Endothelial cell of umbilical vein (primary cell): ENCODE measurements at regions not wholly inside any gene's neighbourhood (a gene's known extent, or its start where the extent isn't known, plus 50 kb on each side); places are given as distances from the start of the nearest gene placed in this dataset.

Experiments used
- BruUV-seq: library from RNA; stranded (reverse); fragments of 400-500 nt; replicated peaks from 2 replicates; lab custom pipeline; 2021; lab: Mats Ljungman, UMichigan
- CTCF ChIA-PET: fragments of 300-600, 350-600 bp; sonication (Branson Sonifier 250); formaldehyde crosslinking; loops from one replicate; lab custom pipeline; 2021; ENCODE audit warnings: antibody characterized with exemption, inconsistent platforms; lab: Charles Lee
- POLR2A ChIA-PET: fragments of 300-600, 350-600 bp; sonication (Branson Sonifier 250); formaldehyde crosslinking; loops from one replicate; lab custom pipeline; 2021; ENCODE audit warnings: antibody characterized with exemption, inconsistent platforms; lab: Charles Lee
- DNase-seq: peaks from one replicate; pipeline ENCODE4 v3.0.0-alpha.2; 2011; ENCODE audit warnings: low read depth, low spot score
- FAIRE-seq: peaks from 2 replicates; lab custom pipeline; 2011; peaks lifted over from hg19 to GRCh38; lab: Jason Lieb, UNC
- H2AFZ ChIP-seq: 2 replicates; pipeline ENCODE4 v1.6.0; 2012; ENCODE audit warnings: low read depth, low read length, control low read depth, inconsistent platforms
- H3K27ac ChIP-seq: 2 replicates; pipeline ENCODE4 v1.5.1; 2011; ENCODE audit warnings: low read depth, mild to moderate bottlenecking, control low read depth, low read length, moderate library complexity; ENCODE audit not compliant: insufficient read depth
- H3K27me3 ChIP-seq, 2 experiments: 2 replicates each; pipeline versions ENCODE4 v1.6.0 to v1.6.1; 2011; ENCODE audit warnings: low read length in 2 of 2, mixed read lengths in 1 of 2; ENCODE audit not compliant: control insufficient read depth in 2 of 2, insufficient read depth in 2 of 2
- H3K36me3 ChIP-seq, 2 experiments: 2 replicates in 1 of 2; 3 replicates in 1 of 2; pipeline ENCODE4 v1.5.1; 2011; ENCODE audit warnings: low read length in 2 of 2, mild to moderate bottlenecking in 1 of 2, moderate library complexity in 1 of 2; ENCODE audit not compliant: control insufficient read depth in 2 of 2, insufficient read depth in 2 of 2; ENCODE audit errors: extremely low read depth in 1 of 2
- H3K4me1 ChIP-seq: 3 replicates; pipeline ENCODE4 v1.5.1; 2011; ENCODE audit warnings: mild to moderate bottlenecking, low read length; ENCODE audit not compliant: control insufficient read depth, insufficient read depth; ENCODE audit errors: extremely low read depth
- H3K4me2 ChIP-seq: 2 replicates; pipeline ENCODE4 v1.6.1; 2011; ENCODE audit warnings: low read length, control low read depth, mixed read lengths; ENCODE audit not compliant: insufficient read depth
- H3K4me3 ChIP-seq, 3 experiments: fragments of 200-600 bp in 1 of 3; sonication (generic), shearing (Covaris generic) in 1 of 3; replicated peaks in 1 of 3; 2 replicates each; pipeline ENCODE4 v1.5.1; 2011 to 2016; ENCODE audit warnings: control low read depth in 3 of 3, low read length in 3 of 3, mild to moderate bottlenecking in 2 of 3, inconsistent platforms in 1 of 3, low read depth in 1 of 3, moderate library complexity in 1 of 3; ENCODE audit not compliant: insufficient read depth in 1 of 3
- H3K79me2 ChIP-seq: 2 replicates; pipeline ENCODE4 v1.6.0; 2012; ENCODE audit warnings: low read length, inconsistent platforms; ENCODE audit not compliant: control insufficient read depth, insufficient read depth
- H3K9ac ChIP-seq: replicated peaks from 2 replicates; pipeline ENCODE3; 2011; ENCODE audit warnings: low read length, control low read depth; ENCODE audit not compliant: insufficient read depth; ENCODE audit errors: extremely low read depth
- H3K9me1 ChIP-seq: replicated peaks from 3 replicates; pipeline ENCODE4 v1.6.0; 2011; ENCODE audit warnings: mild to moderate bottlenecking, low read length; ENCODE audit not compliant: control insufficient read depth, insufficient read depth; ENCODE audit errors: extremely low read depth
- H3K9me3 ChIP-seq: replicated peaks from 2 replicates; pipeline ENCODE4 v1.5.1; 2012; ENCODE audit warnings: low read length, inconsistent platforms; ENCODE audit not compliant: control insufficient read depth, insufficient read depth
- H4K20me1 ChIP-seq: replicated peaks from 2 replicates; pipeline ENCODE3; 2011; ENCODE audit warnings: mild to moderate bottlenecking, low read length; ENCODE audit not compliant: control insufficient read depth, insufficient read depth; ENCODE audit errors: extremely low read depth
- CTCF ChIP-seq, 2 donors: IDR thresholded peaks; 1 replicate in 1 of 2; 2 replicates in 1 of 2; pipeline ENCODE4 v1.5.1; 2011; ENCODE audit warnings: low read length in 2 of 2, mild to moderate bottlenecking in 2 of 2, moderate library complexity in 2 of 2, control low read depth in 1 of 2, inconsistent platforms in 1 of 2, low read depth in 1 of 2; ENCODE audit not compliant: insufficient read depth in 1 of 2; ENCODE audit errors: extremely low read depth in 1 of 2
- EZH2 ChIP-seq: IDR thresholded peaks from 2 replicates; pipeline ENCODE4 v1.6.1; 2012; ENCODE audit warnings: borderline replicate concordance, low read depth, mild to moderate bottlenecking, moderate library complexity, low read length, inconsistent platforms; ENCODE audit not compliant: severe bottlenecking
- FOS ChIP-seq: IDR thresholded peaks from 2 replicates; pipeline ENCODE4 v1.6.1; 2011; ENCODE audit warnings: mild to moderate bottlenecking, low read length, moderate library complexity, borderline replicate concordance; ENCODE audit not compliant: insufficient read depth
- GATA2 ChIP-seq: IDR thresholded peaks from 2 replicates; pipeline ENCODE4 v1.7.0; 2011; ENCODE audit warnings: low read depth, mild to moderate bottlenecking, moderate library complexity, mixed read lengths, low read length; ENCODE audit not compliant: insufficient read length, insufficient read depth
- JUN ChIP-seq: IDR thresholded peaks from 2 replicates; pipeline ENCODE4 v1.6.1; 2011; ENCODE audit warnings: borderline replicate concordance, low read depth; ENCODE audit not compliant: insufficient read length, insufficient read depth
- MAX ChIP-seq: IDR thresholded peaks from 2 replicates; pipeline ENCODE4 v1.6.1; 2011; ENCODE audit not compliant: insufficient read depth, insufficient read length
- MYC ChIP-seq: IDR thresholded peaks from one replicate; pipeline ENCODE4 v1.6.1; 2011; ENCODE audit warnings: mild to moderate bottlenecking, low read depth, low read length
- POLR2A ChIP-seq: IDR thresholded peaks from 2 replicates; pipeline ENCODE4 v1.6.1; 2012; ENCODE audit warnings: low read depth, mild to moderate bottlenecking, control low read depth, low read length
- POLR2AphosphoS5 ChIP-seq: IDR thresholded peaks from 2 replicates; pipeline ENCODE4 v1.6.1; 2012; ENCODE audit warnings: low read depth, mild to moderate bottlenecking, control low read depth, low read length, moderate library complexity; ENCODE audit not compliant: insufficient read depth
- dilution Hi-C: fragments of 300-500 bp; cut with MboI; formaldehyde crosslinking; loops from one replicate; pipeline ENCODE4 v1.15.0; 2019; ENCODE audit warnings: low sequenced_read_pairs; ENCODE audit not compliant: extremely low pct_ligation_motif_present
- intact Hi-C: fragments of 100-400 bp; cut with micrococcal nuclease; formaldehyde crosslinking; loops from one replicate; pipeline ENCODE4 v1.10.0; 2022

- dilution Hi-C loops (no loop called here), intact Hi-C loops (no loop called here)
- no peak overlapping the region for H2AFZ ChIP-seq
- no TSS peak for BruUV-seq
- FAIRE-seq = no peak
- H3K4me2 ChIP-seq = no peak overlapping the region
- TF ChIP-seq EZH2 (no peak), JUN (no peak), POLR2A (no peak)
- H3K36me3 ChIP-seq = no peaks in the 10 kb centered on the region
- peaks cover 9% of the 10 kb centered on the region for H3K4me1 ChIP-seq
- H3K27me3 ChIP-seq = no peaks in the 10 kb centered on the region
- no peak overlapping the region for H3K27ac ChIP-seq
- H3K9ac ChIP-seq = no peak overlapping the region
- CTCF ChIA-PET = no interaction called here
- no peak for DNase-seq
- H3K9me1 ChIP-seq = no peaks in the 10 kb centered on the region
- POLR2A ChIA-PET = no interaction called here
- no peak overlapping the region for H3K4me3 ChIP-seq
- no peaks in the 10 kb centered on the region for H4K20me1 ChIP-seq
- no peaks in the 10 kb centered on the region for H3K9me3 ChIP-seq
- no peaks in the 10 kb centered on the region for H3K79me2 ChIP-seq
Observed at GRCh38 chr4:38241541-38241940, 281.3 kb downstream of the PTTG2 start.

GRCh38 chr4:38242101-38242500 lies 281.9 kb downstream of the PTTG2 start:
- dilution Hi-C loops (no loop called here), intact Hi-C loops (no loop called here)
- H3K27ac ChIP-seq = no peak overlapping the region
- H2AFZ ChIP-seq = no peak overlapping the region
- ChIA-PET CTCF (interaction anchor here (1.4 to 1.7 kb wide), 2 partner anchors 62 to 78 kb away, joined by 3 to 4 read pairs; no protein-coding TSS in a partner anchor), POLR2A (no interaction called here)
- H3K9me1 ChIP-seq = no peaks in the 10 kb centered on the region
- peaks cover 4% of the 10 kb centered on the region for H3K4me1 ChIP-seq
- no peak overlapping the region for H3K4me2 ChIP-seq
- H3K9me3 ChIP-seq = no peaks in the 10 kb centered on the region
- H3K36me3 ChIP-seq = no peaks in the 10 kb centered on the region
- no TSS peak for BruUV-seq
- H3K4me3 ChIP-seq = no peak overlapping the region
- no peak for TF ChIP-seq JUN
- no peak for TF ChIP-seq POLR2A
- TF ChIP-seq GATA2 = no peak
- no peak for TF ChIP-seq MAX
- TF ChIP-seq CTCF (IDR thresholded peaks at IDR 0.05; ENCODE audit: extremely low read depth in 1 of 2, insufficient read depth in 1 of 2, low read depth in 1 of 2, low read length in 2 of 2) = no peak
- TF ChIP-seq POLR2AphosphoS5 = no peak
- TF ChIP-seq MYC = no peak
- no peak for TF ChIP-seq FOS
- TF ChIP-seq EZH2 = no peak
- DNase-seq (no peak), FAIRE-seq (no peak)
- H3K79me2 ChIP-seq = no peaks in the 10 kb centered on the region
- H3K27me3 ChIP-seq = no peaks in the 10 kb centered on the region
- H4K20me1 ChIP-seq = no peaks in the 10 kb centered on the region
- H3K9ac ChIP-seq = no peak overlapping the region
